Activated T-helper 2 cell treated with anti-CD3 and anti-CD28 coated beads, Interferon-gamma antibody, Interleukin-2, Interleukin-4, amounts not matched to agents 10 μg/mL and 5 μg/mL and 100 μg/mL, durations not matched to agents 14 hours and 24 hours and 36 hours (primary cell): ENCODE measurements at regions not wholly inside any gene's neighbourhood (a gene's known extent, or its start where the extent isn't known, plus 50 kb on each side); places are given as distances from the start of the nearest gene placed in this dataset.

Experiments used
- DNase-seq: peaks from one replicate; pipeline ENCODE4 v3.0.0; 2021; ENCODE audit warnings: low spot score
- H3K27ac Mint-ChIP-seq: one replicate; pipeline ENCODE4 v1.8.0; 2021; ENCODE audit warnings: mixed read lengths
- H3K27me3 Mint-ChIP-seq: one replicate; pipeline ENCODE4 v1.8.0; 2021; ENCODE audit warnings: low read depth, mixed read lengths
- H3K36me3 Mint-ChIP-seq: one replicate; pipeline ENCODE4 v1.8.0; 2021; ENCODE audit warnings: low read depth, mixed read lengths
- H3K4me1 Mint-ChIP-seq: one replicate; pipeline ENCODE4 v1.8.0; 2021; ENCODE audit warnings: low read depth, mixed read lengths
- H3K4me3 Mint-ChIP-seq: one replicate; pipeline ENCODE4 v1.8.0; 2021; ENCODE audit warnings: low read depth, mild to moderate bottlenecking, moderate library complexity, mixed read lengths
- H3K9me3 Mint-ChIP-seq: one replicate; pipeline ENCODE4 v1.8.0; 2021; ENCODE audit warnings: mixed read lengths
- intact Hi-C: fragments of 100-400 bp; cut with micrococcal nuclease; formaldehyde crosslinking; loops from one replicate; pipeline ENCODE4 v1.15.1; 2023

- Mint-ChIP-seq H3K27me3 (peaks cover 9% of the 10 kb centered on the region), H3K36me3 (no peaks in the 10 kb centered on the region), H3K9me3 (no peaks in the 10 kb centered on the region), H3K4me3 (no peak overlapping the region), H3K27ac (no peak overlapping the region), H3K4me1 (no peaks in the 10 kb centered on the region)
- intact Hi-C loops: no loop called here
- DNase-seq: no peak
Measured at GRCh38 chr12:124656947-124657434, 89.6 kb upstream of the NCOR2 start.

DNA sequence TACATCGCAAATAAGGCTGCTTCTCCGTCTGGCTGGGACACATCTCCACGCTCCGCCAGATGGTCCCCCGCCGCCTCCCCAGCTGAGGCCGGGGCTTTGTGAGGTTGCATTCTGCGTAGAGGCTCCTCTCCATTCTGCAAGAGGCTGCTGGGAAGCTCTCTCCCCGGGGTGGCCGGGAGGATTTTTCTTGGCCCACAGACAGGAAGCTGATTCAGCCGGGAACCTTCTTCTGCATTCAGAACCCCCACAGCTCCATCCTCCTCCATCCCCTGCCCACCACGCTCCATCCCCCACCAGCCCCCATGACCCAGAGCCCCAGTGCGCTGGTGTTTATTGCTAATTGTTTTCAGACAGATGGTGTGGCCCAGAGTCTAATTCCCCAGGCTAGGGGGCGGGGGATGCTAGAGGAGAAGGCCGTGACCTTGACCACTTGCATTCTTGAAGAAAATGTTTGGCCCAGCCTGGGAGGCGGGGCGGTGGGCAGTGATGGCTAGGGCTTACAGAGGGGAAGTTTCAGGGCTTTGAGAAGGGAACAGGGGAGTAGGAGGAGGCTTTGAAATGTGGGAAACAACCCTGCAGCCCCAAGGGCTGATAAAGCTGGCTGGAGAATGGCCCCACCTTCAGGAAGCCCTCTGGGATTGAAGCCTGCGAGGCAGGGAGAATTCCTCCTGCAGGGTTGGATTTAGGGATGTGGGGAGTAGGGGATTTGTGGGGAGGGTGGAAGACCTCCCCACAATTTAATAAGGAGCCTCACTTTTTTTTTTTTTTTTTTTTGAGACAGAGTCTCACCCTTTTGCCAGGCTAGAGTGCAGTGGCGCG lies 88.5 kb upstream of the NCOR2 start:
- Mint-ChIP-seq H3K4me1 (no peaks in the 10 kb centered on the region), H3K27me3 (peaks cover 9% of the 10 kb centered on the region), H3K9me3 (no peaks in the 10 kb centered on the region), H3K27ac (no peak overlapping the region), H3K36me3 (no peaks in the 10 kb centered on the region), H3K4me3 (no peak overlapping the region)
- no peak for DNase-seq
- intact Hi-C loops: no loop called here

DNA sequence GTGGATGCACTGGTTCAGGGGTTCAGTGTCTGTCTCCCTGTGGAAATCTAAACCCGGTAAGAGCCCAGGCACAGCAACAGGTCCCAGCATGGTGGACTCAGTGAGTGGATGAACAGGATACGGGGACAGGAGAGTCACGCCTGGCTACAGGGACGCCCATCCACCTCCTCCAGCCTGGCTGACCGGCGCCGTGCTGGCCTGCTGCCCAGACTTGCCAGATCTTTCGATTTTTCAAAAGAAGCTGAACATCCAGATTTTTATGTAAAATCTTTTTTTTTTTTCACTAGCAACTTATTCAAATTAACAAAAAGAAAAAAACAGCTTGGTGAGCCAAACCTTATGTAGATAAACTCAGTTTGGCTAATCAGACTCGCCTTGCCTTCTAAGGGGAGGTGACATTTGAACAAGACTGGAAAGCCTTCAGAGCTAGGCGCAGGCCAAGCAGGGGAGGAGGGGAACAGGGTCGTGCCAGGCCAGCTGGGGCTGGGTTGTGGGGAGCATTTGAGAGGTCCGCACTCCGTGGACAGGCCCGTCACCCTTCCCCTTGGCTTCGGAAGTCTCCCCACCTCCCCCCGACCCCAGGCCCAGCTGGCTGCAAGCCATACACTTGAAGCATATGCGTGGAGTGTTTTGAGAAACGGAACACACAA lies 87.8 kb upstream of the NCOR2 start:
- peaks cover 9% of the 10 kb centered on the region for H3K27me3 Mint-ChIP-seq
- peaks cover 3% of the 10 kb centered on the region for H3K9me3 Mint-ChIP-seq
- intact Hi-C loops: no loop called here
- H3K36me3 Mint-ChIP-seq: no peaks in the 10 kb centered on the region
- DNase-seq: no peak
- H3K4me3 Mint-ChIP-seq: no peak overlapping the region
- no peak overlapping the region for H3K27ac Mint-ChIP-seq
- no peaks in the 10 kb centered on the region for H3K4me1 Mint-ChIP-seq

DNA sequence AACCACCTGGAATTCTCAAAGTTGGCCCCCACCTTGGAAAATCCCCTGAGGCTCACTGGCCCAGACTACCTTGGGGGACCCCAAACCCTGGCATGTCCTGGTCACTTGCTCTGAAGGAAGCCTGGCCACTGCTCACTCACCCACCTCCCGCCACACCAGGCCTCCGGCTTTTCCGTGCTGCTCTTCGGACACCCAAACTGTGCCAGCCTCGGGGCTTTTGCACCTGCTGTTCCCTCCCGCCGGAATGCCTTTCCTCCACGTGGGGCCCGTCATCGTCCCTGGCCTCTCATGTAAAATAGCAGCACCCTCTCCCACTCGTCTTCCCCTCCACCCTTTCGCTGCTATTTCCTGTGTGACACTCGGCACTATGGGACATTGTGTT lies 87.2 kb upstream of the NCOR2 start:
- intact Hi-C loops: no loop called here
- H3K4me1 Mint-ChIP-seq: no peaks in the 10 kb centered on the region

GRCh38 chr12:124653169-124653931 lies 85.9 kb upstream of the NCOR2 start:
- Mint-ChIP-seq H3K36me3 (no peaks in the 10 kb centered on the region), H3K4me1 (no peaks in the 10 kb centered on the region), H3K9me3 (peaks cover 14% of the 10 kb centered on the region), H3K27me3 (peaks cover 9% of the 10 kb centered on the region), H3K27ac (no peak overlapping the region), H3K4me3 (no peak overlapping the region)
- intact Hi-C loops: no loop called here
- DNase-seq: no peak

More for the DNA sequence above, 87.2 kb upstream of the NCOR2 start:
- Mint-ChIP-seq H3K27me3 (peaks cover 9% of the 10 kb centered on the region), H3K36me3 (no peaks in the 10 kb centered on the region), H3K4me3 (no peak overlapping the region), H3K27ac (no peak overlapping the region), H3K9me3 (peaks cover 5% of the 10 kb centered on the region)
- no peak for DNase-seq

DNA sequence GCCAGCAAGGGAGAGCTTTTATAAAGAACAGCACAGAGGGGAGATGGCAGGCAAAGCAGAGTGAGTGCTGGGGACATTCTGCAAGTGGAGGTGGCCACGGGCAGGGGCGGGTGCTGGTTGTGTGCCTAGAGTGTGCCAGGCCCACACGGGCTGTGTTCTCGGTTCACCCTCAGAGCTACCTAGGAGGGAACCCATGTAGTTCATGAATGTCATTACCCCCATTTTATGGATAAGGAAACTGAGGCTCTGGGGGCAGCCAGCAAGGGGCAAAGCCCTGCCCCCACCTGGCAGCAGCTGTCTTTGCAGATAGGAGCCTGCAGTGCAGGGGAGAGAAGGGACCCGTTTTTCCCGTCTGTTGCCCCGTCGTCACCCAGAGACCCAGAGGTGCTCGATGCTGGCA lies 85.2 kb upstream of the NCOR2 start:
- peaks cover 2% of the 10 kb centered on the region for H3K36me3 Mint-ChIP-seq
- intact Hi-C loops: no loop called here
- peaks cover 21% of the 10 kb centered on the region for H3K9me3 Mint-ChIP-seq
- H3K27ac Mint-ChIP-seq: no peak overlapping the region
- peaks cover 11% of the 10 kb centered on the region for H3K27me3 Mint-ChIP-seq
- DNase-seq: no peak
- H3K4me1 Mint-ChIP-seq: no peaks in the 10 kb centered on the region
- no peak overlapping the region for H3K4me3 Mint-ChIP-seq

- H3K36me3 Mint-ChIP-seq: peaks cover 2% of the 10 kb centered on the region
- intact Hi-C loops: no loop called here
- H3K9me3 Mint-ChIP-seq: peaks cover 23% of the 10 kb centered on the region
- H3K27ac Mint-ChIP-seq: no peak overlapping the region
- H3K4me3 Mint-ChIP-seq: no peak overlapping the region
- no peak for DNase-seq
- H3K27me3 Mint-ChIP-seq: peaks cover 10% of the 10 kb centered on the region
- peaks cover under 1% of the 10 kb centered on the region for H3K4me1 Mint-ChIP-seq
Measured at GRCh38 chr12:124651516-124652273, 84.3 kb upstream of the NCOR2 start.

GRCh38 chr12:124650912-124651311 lies 83.5 kb upstream of the NCOR2 start:
- H3K27me3 Mint-ChIP-seq: peaks cover 10% of the 10 kb centered on the region
- DNase-seq: no peak
- no peak overlapping the region for H3K27ac Mint-ChIP-seq
- peaks cover 23% of the 10 kb centered on the region for H3K9me3 Mint-ChIP-seq
- H3K36me3 Mint-ChIP-seq: peaks cover 2% of the 10 kb centered on the region
- peaks cover 6% of the 10 kb centered on the region for H3K4me1 Mint-ChIP-seq
- no peak overlapping the region for H3K4me3 Mint-ChIP-seq
- intact Hi-C loops: no loop called here

DNA sequence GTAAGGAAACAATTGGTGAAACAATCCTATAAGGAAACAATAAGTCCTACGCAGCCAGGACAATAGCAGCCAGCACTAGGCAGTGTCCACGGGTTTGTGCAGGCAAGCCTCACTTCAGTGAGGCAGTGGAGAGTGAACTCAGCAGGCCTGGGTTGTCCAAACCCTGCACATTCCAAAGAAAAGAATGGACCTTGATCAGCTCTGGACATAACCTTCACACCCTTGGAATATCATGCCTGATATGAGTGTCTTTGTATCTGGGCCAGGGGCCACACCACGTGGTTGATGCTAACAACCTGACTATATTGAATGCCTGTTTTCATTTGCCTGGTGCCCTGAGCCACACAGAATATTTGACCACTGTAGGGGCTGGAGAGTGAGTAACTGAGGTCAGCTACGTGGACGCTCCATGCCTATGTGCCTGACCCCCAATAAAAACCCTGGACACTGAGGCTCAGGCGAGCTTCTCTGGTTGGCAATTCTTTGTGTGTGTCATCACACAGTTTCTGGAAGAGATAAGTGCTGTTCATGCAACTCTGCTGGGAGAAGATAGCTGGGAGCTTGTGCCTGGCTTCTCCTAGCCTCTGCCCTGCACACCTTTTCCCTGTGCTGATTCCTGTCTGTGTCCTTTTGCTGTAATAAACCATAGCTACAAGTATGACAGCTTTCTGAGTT lies 81.4 kb upstream of the NCOR2 start:
- peaks cover 23% of the 10 kb centered on the region for H3K9me3 Mint-ChIP-seq
- peaks cover 2% of the 10 kb centered on the region for H3K36me3 Mint-ChIP-seq
- no peak overlapping the region for H3K4me3 Mint-ChIP-seq
- no peak for DNase-seq
- H3K27me3 Mint-ChIP-seq: peaks cover 12% of the 10 kb centered on the region
- intact Hi-C loops: no loop called here
- peaks cover 6% of the 10 kb centered on the region for H3K4me1 Mint-ChIP-seq
- H3K27ac Mint-ChIP-seq: no peak overlapping the region

GRCh38 chr12:124647316-124647715 lies 79.9 kb upstream of the NCOR2 start:
- peaks cover 23% of the 10 kb centered on the region for H3K9me3 Mint-ChIP-seq
- no peak overlapping the region for H3K27ac Mint-ChIP-seq
- peaks cover 2% of the 10 kb centered on the region for H3K36me3 Mint-ChIP-seq
- H3K4me3 Mint-ChIP-seq: no peak overlapping the region
- DNase-seq: no peak
- intact Hi-C loops: no loop called here
- peaks cover 6% of the 10 kb centered on the region for H3K4me1 Mint-ChIP-seq
- peaks cover 9% of the 10 kb centered on the region for H3K27me3 Mint-ChIP-seq

DNA sequence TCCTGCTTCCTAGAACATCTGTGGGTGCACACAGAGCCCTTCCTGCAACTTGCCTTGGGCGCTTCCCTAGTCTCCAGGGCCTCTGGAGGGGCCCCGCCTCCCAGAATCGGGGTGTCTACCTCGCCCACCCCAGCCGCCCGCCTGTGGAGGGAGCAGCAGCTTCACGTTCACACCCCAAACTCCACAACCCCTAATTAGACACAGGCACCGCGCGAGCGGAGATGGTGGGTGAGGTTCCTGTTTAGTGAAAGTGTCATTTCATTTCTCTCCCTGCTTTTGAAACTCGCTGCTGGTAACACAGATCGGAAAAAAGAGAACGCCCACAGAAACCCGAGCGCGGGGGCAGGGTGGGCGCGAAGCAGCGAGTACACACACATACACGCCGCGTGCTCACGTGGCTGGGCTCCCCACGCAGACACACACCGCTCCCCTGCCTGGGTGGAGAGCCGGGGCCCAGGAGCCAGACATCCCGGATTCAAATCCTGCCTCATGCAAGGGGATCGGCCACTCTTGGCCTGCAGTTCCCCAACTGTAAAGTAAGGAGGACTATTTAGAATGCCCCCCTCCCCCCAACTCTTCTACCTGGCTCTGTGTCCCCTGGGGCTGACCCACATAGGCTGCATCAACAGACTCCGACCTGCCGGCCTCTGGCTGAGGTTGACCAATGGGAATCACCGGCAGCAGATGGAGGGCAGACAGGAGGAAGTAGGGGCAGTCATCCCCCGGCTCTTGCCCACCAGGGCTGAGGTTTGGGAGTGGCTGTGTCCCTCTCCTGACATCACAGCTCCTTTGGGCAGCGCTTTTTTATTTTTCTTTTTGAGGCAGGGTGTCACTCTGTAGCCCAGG lies 79.2 kb upstream of the NCOR2 start:
- peaks cover 6% of the 10 kb centered on the region for H3K4me1 Mint-ChIP-seq
- H3K9me3 Mint-ChIP-seq: peaks cover 23% of the 10 kb centered on the region
- no peak overlapping the region for H3K4me3 Mint-ChIP-seq
- no peak overlapping the region for H3K27ac Mint-ChIP-seq
- peaks cover 2% of the 10 kb centered on the region for H3K36me3 Mint-ChIP-seq
- peaks cover 9% of the 10 kb centered on the region for H3K27me3 Mint-ChIP-seq
- intact Hi-C loops: no loop called here
- no peak for DNase-seq
